Activated T-cell treated with anti-CD3 and anti-CD28 coated beads, Interleukin-2, amount 50 U/mL, for 1 hour (primary cell): ENCODE measurements at regions not wholly inside any gene's neighbourhood (a gene's known extent, or its start where the extent isn't known, plus 50 kb on each side); places are given as distances from the start of the nearest gene placed in this dataset.

ENCODE experiments used
- DNase-seq: peaks from one replicate; pipeline ENCODE4 v3.0.0-alpha.2; 2020

GRCh38 chr3:127337911-127338531 is 50.2 kb upstream of the PRR20G start:
- no peak for DNase-seq
